Natural killer cell (primary cell): ENCODE measurements at regions not wholly inside any gene's neighbourhood (a gene's known extent, or its start where the extent isn't known, plus 50 kb on each side); places are given as distances from the start of the nearest gene placed in this dataset.

ENCODE experiments used
- ATAC-seq, 3 donors: fragments of 150-1000 bp in 2 of 3; fragments of 200-7000 bp in 1 of 3; cut with Tn5 transposase; 1 replicate in 1 of 3; 2 replicates in 2 of 3; pipeline ENCODE4 v1.10.0; 2021; ENCODE audit warnings: mild to moderate bottlenecking in 2 of 3, moderate library complexity in 2 of 3
- DNase-seq, 2 donors: peaks; one replicate each; pipeline versions ENCODE4 v3.0.0 to v3.0.0-alpha.2; 2013 to 2021; ENCODE audit warnings: mixed read lengths in 1 of 2
- H3K27ac ChIP-seq: one replicate; pipeline ENCODE4 v1.5.1; 2013; ENCODE audit warnings: mild to moderate bottlenecking, low read length
- H3K27me3 ChIP-seq: one replicate; pipeline ENCODE4 v1.6.1; 2013; ENCODE audit warnings: low read length; ENCODE audit not compliant: control insufficient read depth, insufficient read depth
- H3K36me3 ChIP-seq: one replicate; pipeline ENCODE4 v1.6.1; 2013; ENCODE audit warnings: low read length; ENCODE audit not compliant: control insufficient read depth, insufficient read depth
- H3K4me1 ChIP-seq: one replicate; pipeline ENCODE4 v1.6.1; 2013; ENCODE audit warnings: low read length; ENCODE audit not compliant: control insufficient read depth, insufficient read depth
- H3K4me3 ChIP-seq: one replicate; pipeline ENCODE4 v1.5.1; 2013; ENCODE audit warnings: low read length
- H3K9me3 ChIP-seq: one replicate; pipeline ENCODE4 v1.6.1; 2013; ENCODE audit warnings: low read length; ENCODE audit not compliant: control insufficient read depth, insufficient read depth
- H3K27ac Mint-ChIP-seq, 2 donors: one replicate each; pipeline ENCODE4 v1.8.0; 2022; ENCODE audit warnings: mild to moderate bottlenecking in 2 of 2, mixed read lengths in 2 of 2, moderate library complexity in 1 of 2
- H3K27me3 Mint-ChIP-seq, 2 donors: one replicate each; pipeline ENCODE4 v1.8.0; 2022; ENCODE audit warnings: low read depth in 2 of 2, mixed read lengths in 2 of 2
- H3K36me3 Mint-ChIP-seq: one replicate; pipeline ENCODE4 v1.8.0; 2022; ENCODE audit warnings: mixed read lengths
- H3K4me1 Mint-ChIP-seq, 2 donors: one replicate each; pipeline ENCODE4 v1.8.0; 2022; ENCODE audit warnings: mixed read lengths in 2 of 2
- H3K4me3 Mint-ChIP-seq: one replicate; pipeline ENCODE4 v1.8.0; 2022; ENCODE audit warnings: mild to moderate bottlenecking, moderate library complexity, mixed read lengths
- H3K9me3 Mint-ChIP-seq, 2 donors: one replicate each; pipeline ENCODE4 v1.8.0; 2022; ENCODE audit warnings: mixed read lengths in 2 of 2
- WGBS: methylation state at CpG from one replicate; pipeline ENCODE4 v1.1.7; 2013; ENCODE audit warnings: missing lambda C conversion rate; ENCODE audit not compliant: insufficient coverage; 5-methylcytosine and 5-hydroxymethylcytosine counted together
- intact Hi-C: fragments of 100-400 bp; cut with micrococcal nuclease; formaldehyde crosslinking; loops from one replicate; pipeline ENCODE4 v1.14.2; 2022
- TF ChIP-seq, protein P1 (sequence below): fragments of 200-600 bp; IDR thresholded peaks from one replicate; pipeline ENCODE4 v1.8.0; 2022; ENCODE audit warnings: antibody characterized with exemption

DNA sequence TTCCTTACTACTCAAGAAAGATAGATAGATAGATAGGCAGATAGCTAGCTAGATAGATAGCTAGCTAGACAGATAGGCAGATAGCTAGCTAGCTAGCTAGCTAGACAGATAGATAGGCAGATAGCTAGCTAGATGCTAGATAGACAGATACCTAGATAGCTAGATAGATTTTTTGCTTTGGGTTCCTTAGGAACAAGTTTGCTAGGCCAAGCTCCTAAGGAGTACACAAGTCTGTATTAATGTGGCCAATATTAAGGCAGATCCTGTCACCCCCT is 61.7 kb upstream of the VPREB1 start:
- Mint-ChIP-seq H3K27me3 (peaks cover 33 to 40% of the 10 kb centered on the region in 2 donors), H3K9me3 (no peaks in the 10 kb centered on the region), H3K4me1 (no peaks in the 10 kb centered on the region), H3K27ac (no peak overlapping the region), H3K4me3 (no peak overlapping the region), H3K36me3 (no peaks in the 10 kb centered on the region)
- ATAC-seq (no peak), DNase-seq (no peak)
- H3K27ac ChIP-seq = no peak overlapping the region
- intact Hi-C loops = no loop called here
- no peak overlapping the region for H3K4me3 ChIP-seq
- TF ChIP-seq, protein P1, sequence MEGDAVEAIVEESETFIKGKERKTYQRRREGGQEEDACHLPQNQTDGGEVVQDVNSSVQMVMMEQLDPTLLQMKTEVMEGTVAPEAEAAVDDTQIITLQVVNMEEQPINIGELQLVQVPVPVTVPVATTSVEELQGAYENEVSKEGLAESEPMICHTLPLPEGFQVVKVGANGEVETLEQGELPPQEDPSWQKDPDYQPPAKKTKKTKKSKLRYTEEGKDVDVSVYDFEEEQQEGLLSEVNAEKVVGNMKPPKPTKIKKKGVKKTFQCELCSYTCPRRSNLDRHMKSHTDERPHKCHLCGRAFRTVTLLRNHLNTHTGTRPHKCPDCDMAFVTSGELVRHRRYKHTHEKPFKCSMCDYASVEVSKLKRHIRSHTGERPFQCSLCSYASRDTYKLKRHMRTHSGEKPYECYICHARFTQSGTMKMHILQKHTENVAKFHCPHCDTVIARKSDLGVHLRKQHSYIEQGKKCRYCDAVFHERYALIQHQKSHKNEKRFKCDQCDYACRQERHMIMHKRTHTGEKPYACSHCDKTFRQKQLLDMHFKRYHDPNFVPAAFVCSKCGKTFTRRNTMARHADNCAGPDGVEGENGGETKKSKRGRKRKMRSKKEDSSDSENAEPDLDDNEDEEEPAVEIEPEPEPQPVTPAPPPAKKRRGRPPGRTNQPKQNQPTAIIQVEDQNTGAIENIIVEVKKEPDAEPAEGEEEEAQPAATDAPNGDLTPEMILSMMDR = no peak
- no peaks in the 10 kb centered on the region for H3K36me3 ChIP-seq
- H3K9me3 ChIP-seq = no peaks in the 10 kb centered on the region
- H3K27me3 ChIP-seq = no peaks in the 10 kb centered on the region
- H3K4me1 ChIP-seq = no peaks in the 10 kb centered on the region

DNA sequence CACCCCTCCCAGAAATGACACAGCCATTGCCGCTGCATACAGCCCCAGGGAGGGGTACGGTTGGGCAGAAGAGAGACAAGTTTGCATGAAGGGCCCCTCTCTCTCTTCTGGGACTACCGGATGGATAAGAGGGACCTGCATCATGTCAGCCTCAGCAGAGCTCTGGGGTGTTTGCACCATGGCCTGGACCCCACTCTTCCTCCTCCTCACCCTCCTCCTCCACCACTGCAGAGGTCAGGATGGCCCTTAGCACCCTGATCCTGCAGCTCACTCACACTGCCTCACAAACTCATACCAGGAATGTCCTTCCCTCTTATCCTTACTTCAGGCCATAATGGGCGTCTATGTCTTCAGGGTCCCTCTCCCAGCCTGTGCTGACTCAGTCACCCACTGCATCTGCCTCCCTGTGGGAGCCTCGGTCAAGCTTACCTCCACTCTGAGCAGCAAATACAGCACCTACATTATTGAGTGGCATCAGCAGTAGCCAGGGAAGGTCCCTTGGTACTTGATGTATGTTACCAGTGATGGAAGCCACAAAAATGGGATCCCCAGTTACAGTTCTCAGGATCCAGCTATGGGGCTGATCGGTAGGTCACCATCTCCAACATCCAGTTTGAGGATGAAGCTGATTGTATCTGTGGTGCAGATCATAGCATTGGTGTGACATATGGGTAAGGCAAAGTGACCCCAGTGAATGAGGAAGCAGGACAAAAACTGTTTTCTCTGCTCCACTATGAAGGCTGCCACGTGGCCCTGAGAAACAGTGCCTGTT is 62.2 kb upstream of the VPREB1 start:
- Mint-ChIP-seq H3K4me3 (no peak overlapping the region), H3K27me3 (peaks cover 33 to 40% of the 10 kb centered on the region in 2 donors), H3K36me3 (no peaks in the 10 kb centered on the region), H3K4me1 (no peaks in the 10 kb centered on the region), H3K27ac (no peak overlapping the region), H3K9me3 (no peaks in the 10 kb centered on the region)
- DNase-seq = no peak
- Histone ChIP-seq H3K27me3 (no peaks in the 10 kb centered on the region), H3K27ac (no peak overlapping the region), H3K36me3 (no peaks in the 10 kb centered on the region), H3K4me1 (no peaks in the 10 kb centered on the region), H3K9me3 (no peaks in the 10 kb centered on the region), H3K4me3 (no peak overlapping the region)
- ATAC-seq = no peak
- TF ChIP-seq, protein P1 = no peak
- 86% methylated on average over 7 of the region's 7 CpGs for WGBS
- intact Hi-C loops = no loop called here

DNA sequence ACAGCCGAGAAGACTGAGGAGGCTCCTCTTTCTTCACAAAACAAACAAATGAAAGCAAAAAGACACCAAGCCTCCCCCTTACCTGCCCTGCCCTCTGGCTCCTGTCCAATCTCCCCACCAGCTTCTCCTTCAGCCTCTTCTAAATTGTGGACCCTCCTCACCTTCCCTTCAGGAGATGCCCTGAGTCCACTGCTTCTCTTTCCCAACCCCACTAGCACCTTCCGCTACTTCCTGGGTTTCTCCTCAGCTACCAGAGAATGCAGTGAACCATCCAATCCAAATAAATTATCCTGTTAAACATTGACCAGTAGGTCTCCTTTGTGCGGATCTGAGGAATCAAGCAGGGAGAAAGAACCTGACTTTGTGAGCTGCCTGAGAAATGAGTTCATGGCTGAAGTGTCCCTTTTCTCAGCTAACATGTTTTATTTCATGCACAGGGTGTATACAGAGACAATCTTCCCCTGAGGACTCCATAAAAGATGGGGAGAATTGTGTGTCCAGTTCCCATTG is 63.2 kb upstream of the VPREB1 start:
- H3K27me3 Mint-ChIP-seq = peaks cover 29 to 46% of the 10 kb centered on the region in 2 donors
- H3K4me3 ChIP-seq = no peak overlapping the region
- H3K27ac Mint-ChIP-seq = no peak overlapping the region
- no peaks in the 10 kb centered on the region for H3K27me3 ChIP-seq
- TF ChIP-seq, protein P1 = no peak
- no peaks in the 10 kb centered on the region for H3K4me1 ChIP-seq
- no peaks in the 10 kb centered on the region for H3K9me3 Mint-ChIP-seq
- DNase-seq = no peak
- H3K9me3 ChIP-seq = no peaks in the 10 kb centered on the region
- no peak for ATAC-seq
- WGBS = 89% methylated on average over 3 of the region's 3 CpGs
- no peak overlapping the region for H3K4me3 Mint-ChIP-seq
- no peaks in the 10 kb centered on the region for H3K36me3 ChIP-seq
- H3K4me1 Mint-ChIP-seq = no peaks in the 10 kb centered on the region
- intact Hi-C loops = no loop called here
- H3K27ac ChIP-seq = no peak overlapping the region
- H3K36me3 Mint-ChIP-seq = no peaks in the 10 kb centered on the region

DNA sequence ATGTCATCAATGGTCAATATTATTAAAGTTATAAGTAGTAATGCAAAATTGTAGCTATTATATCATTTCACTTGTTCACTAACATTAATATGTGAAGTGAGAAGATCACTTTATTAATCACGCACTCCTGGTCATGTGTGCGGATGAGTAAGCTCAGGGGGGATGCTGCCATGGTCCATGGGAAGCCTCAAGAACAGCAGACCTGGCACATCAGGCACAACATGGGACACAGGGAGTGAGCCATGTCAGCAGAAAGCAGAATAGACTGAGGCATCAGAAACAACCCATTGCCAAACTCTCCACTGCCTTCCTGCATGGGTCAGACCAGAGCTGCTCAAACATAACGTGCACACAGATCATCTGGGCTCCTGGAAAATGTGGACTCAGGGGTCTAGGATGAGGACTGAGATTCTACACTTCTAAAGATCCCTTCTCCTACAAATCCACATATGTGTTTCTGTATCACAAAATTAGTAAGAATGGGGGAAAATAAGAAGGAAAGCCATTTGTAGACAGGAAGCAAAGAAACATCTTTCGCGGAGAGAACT is 63.8 kb upstream of the VPREB1 start:
- no peaks in the 10 kb centered on the region for H3K4me1 ChIP-seq
- no peaks in the 10 kb centered on the region for H3K36me3 ChIP-seq
- no peak for DNase-seq
- peaks cover 29 to 45% of the 10 kb centered on the region in 2 donors for H3K27me3 Mint-ChIP-seq
- H3K4me3 Mint-ChIP-seq = no peak overlapping the region
- no peaks in the 10 kb centered on the region for H3K9me3 ChIP-seq
- no peaks in the 10 kb centered on the region for H3K27me3 ChIP-seq
- H3K4me1 Mint-ChIP-seq = no peaks in the 10 kb centered on the region
- TF ChIP-seq, protein P1 = no peak
- H3K27ac ChIP-seq = no peak overlapping the region
- ATAC-seq = no peak
- 91% methylated on average over 5 of the region's 5 CpGs for WGBS
- H3K4me3 ChIP-seq = no peak overlapping the region
- intact Hi-C loops = no loop called here
- no peaks in the 10 kb centered on the region for H3K36me3 Mint-ChIP-seq
- no peaks in the 10 kb centered on the region for H3K9me3 Mint-ChIP-seq
- no peak overlapping the region for H3K27ac Mint-ChIP-seq
